Liver (tissue), 3 donors: ENCODE measurements at regions not wholly inside any gene's neighbourhood (a gene's known extent, or its start where the extent isn't known, plus 50 kb on each side); places are given as distances from the start of the nearest gene placed in this dataset.

Experiments used
- FOXA1 ChIP-seq: IDR thresholded peaks from 2 replicates; pipeline ENCODE4 v1.6.1; 2016; ENCODE audit warnings: antibody characterized with exemption
- HNF4G ChIP-seq: IDR thresholded peaks from 2 replicates; pipeline ENCODE4 v1.6.1; 2016; ENCODE audit warnings: antibody characterized with exemption
- JUND ChIP-seq, 2 donors: IDR thresholded peaks; 2 replicates each; pipeline ENCODE4 v1.6.1; 2016; ENCODE audit warnings: antibody characterized with exemption in 2 of 2
- SP1 ChIP-seq: IDR thresholded peaks from 2 replicates; pipeline ENCODE4 v1.6.1; 2018; ENCODE audit warnings: antibody characterized with exemption, mild to moderate bottlenecking
- TAF1 ChIP-seq: conservative IDR thresholded peaks from 2 replicates; pipeline ENCODE4 v1.6.1; 2016; ENCODE audit warnings: antibody characterized with exemption, mild to moderate bottlenecking
- TF ChIP-seq, protein P1 (sequence below): fragments of 150-350 bp; IDR thresholded peaks from 2 replicates; pipeline ENCODE4 v1.5.1; 2017; ENCODE audit warnings: improper control_type of control experiment, low read depth, low read length; ENCODE audit not compliant: missing input control
- TF ChIP-seq, protein P2 (sequence below): IDR thresholded peaks from 2 replicates; pipeline ENCODE4 v1.6.1; 2016; ENCODE audit warnings: antibody characterized with exemption, mild to moderate bottlenecking
- TF ChIP-seq, protein P3 (sequence below): IDR thresholded peaks from 2 replicates; pipeline ENCODE4 v1.6.1; 2016; ENCODE audit warnings: antibody characterized with exemption
- donor health status: healthy.
- donor health status: healthy.

DNA sequence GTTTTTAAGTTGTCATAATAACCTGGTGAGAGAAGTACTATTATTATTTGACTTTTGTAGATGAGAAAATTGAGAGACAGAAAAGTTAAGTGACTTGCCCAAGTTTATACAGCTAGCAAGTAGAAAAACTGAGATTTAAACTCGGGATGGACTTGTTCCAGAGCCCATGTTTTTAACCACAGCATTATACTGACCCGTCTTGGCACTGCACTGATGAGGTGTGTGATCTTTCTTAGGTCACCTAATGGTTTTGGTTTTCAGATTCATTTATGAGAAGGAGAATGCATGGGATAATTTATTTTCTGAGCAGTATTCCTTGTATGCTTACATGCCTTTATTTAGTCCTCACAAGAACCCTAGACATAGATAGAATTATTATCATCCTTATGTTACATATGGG, 201.8 kb upstream of the CDKN2B start:
- TF ChIP-seq, protein P1, sequence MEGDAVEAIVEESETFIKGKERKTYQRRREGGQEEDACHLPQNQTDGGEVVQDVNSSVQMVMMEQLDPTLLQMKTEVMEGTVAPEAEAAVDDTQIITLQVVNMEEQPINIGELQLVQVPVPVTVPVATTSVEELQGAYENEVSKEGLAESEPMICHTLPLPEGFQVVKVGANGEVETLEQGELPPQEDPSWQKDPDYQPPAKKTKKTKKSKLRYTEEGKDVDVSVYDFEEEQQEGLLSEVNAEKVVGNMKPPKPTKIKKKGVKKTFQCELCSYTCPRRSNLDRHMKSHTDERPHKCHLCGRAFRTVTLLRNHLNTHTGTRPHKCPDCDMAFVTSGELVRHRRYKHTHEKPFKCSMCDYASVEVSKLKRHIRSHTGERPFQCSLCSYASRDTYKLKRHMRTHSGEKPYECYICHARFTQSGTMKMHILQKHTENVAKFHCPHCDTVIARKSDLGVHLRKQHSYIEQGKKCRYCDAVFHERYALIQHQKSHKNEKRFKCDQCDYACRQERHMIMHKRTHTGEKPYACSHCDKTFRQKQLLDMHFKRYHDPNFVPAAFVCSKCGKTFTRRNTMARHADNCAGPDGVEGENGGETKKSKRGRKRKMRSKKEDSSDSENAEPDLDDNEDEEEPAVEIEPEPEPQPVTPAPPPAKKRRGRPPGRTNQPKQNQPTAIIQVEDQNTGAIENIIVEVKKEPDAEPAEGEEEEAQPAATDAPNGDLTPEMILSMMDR: no peak
- TF ChIP-seq JUND (IDR thresholded peaks at IDR 0.05): no peak
- TF ChIP-seq, protein P2, sequence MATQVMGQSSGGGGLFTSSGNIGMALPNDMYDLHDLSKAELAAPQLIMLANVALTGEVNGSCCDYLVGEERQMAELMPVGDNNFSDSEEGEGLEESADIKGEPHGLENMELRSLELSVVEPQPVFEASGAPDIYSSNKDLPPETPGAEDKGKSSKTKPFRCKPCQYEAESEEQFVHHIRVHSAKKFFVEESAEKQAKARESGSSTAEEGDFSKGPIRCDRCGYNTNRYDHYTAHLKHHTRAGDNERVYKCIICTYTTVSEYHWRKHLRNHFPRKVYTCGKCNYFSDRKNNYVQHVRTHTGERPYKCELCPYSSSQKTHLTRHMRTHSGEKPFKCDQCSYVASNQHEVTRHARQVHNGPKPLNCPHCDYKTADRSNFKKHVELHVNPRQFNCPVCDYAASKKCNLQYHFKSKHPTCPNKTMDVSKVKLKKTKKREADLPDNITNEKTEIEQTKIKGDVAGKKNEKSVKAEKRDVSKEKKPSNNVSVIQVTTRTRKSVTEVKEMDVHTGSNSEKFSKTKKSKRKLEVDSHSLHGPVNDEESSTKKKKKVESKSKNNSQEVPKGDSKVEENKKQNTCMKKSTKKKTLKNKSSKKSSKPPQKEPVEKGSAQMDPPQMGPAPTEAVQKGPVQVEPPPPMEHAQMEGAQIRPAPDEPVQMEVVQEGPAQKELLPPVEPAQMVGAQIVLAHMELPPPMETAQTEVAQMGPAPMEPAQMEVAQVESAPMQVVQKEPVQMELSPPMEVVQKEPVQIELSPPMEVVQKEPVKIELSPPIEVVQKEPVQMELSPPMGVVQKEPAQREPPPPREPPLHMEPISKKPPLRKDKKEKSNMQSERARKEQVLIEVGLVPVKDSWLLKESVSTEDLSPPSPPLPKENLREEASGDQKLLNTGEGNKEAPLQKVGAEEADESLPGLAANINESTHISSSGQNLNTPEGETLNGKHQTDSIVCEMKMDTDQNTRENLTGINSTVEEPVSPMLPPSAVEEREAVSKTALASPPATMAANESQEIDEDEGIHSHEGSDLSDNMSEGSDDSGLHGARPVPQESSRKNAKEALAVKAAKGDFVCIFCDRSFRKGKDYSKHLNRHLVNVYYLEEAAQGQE: no peak
- TF ChIP-seq SP1: no peak
- TF ChIP-seq, protein P3, sequence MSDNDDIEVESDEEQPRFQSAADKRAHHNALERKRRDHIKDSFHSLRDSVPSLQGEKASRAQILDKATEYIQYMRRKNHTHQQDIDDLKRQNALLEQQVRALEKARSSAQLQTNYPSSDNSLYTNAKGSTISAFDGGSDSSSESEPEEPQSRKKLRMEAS: no peak
- no peak for TF ChIP-seq TAF1
- no peak for TF ChIP-seq HNF4G
- TF ChIP-seq FOXA1: no peak
